GM06990 (cell line): ENCODE measurements at regions not wholly inside any gene's neighbourhood (a gene's known extent, or its start where the extent isn't known, plus 50 kb on each side); places are given as distances from the start of the nearest gene placed in this dataset.

ENCODE experiments used
- DNase-seq: peaks from one replicate; pipeline ENCODE4 v3.0.0-alpha.2; 2011; ENCODE audit not compliant: insufficient read length; ENCODE audit errors: extremely low read depth
- H3K27me3 ChIP-seq: replicated peaks from 2 replicates; pipeline ENCODE4 v1.6.0; 2011; ENCODE audit warnings: low read length; ENCODE audit not compliant: control insufficient read depth, insufficient read depth
- H3K36me3 ChIP-seq: 2 replicates; pipeline ENCODE4 v1.5.1; 2011; ENCODE audit warnings: low read length; ENCODE audit not compliant: control insufficient read depth, insufficient read depth
- H3K4me3 ChIP-seq: replicated peaks from 2 replicates; pipeline ENCODE4 v1.5.1; 2011; ENCODE audit warnings: low read depth, mild to moderate bottlenecking, control low read depth, low read length
- CTCF ChIP-seq: IDR thresholded peaks from 2 replicates; pipeline ENCODE4 v1.5.1; 2011; ENCODE audit warnings: low read length, control low read depth, mild to moderate bottlenecking, inconsistent platforms; ENCODE audit not compliant: insufficient read depth, poor library complexity, severe bottlenecking

GRCh38 chr4:151874328-151874727, 113.5 kb upstream of the GATB start:
- no peak overlapping the region for H3K4me3 ChIP-seq
- H3K27me3 ChIP-seq, result no peaks in the 10 kb centered on the region
- TF ChIP-seq CTCF, result no peak
- H3K36me3 ChIP-seq, result no peaks in the 10 kb centered on the region
- no peak for DNase-seq

GRCh38 chr4:151866592-151866918, 105.7 kb upstream of the GATB start:
- no peak for DNase-seq
- no peaks in the 10 kb centered on the region for H3K36me3 ChIP-seq
- no peak overlapping the region for H3K4me3 ChIP-seq
- TF ChIP-seq CTCF, result no peak
- no peaks in the 10 kb centered on the region; the same call in 1 of the 2 replicates for H3K27me3 ChIP-seq

- H3K27me3 ChIP-seq, result no peaks in the 10 kb centered on the region; the same call in 1 of the 2 replicates
- H3K4me3 ChIP-seq, result no peak overlapping the region
These were observed 105.2 kb upstream of the GATB start for GRCh38 chr4:151865744-151866591.

GRCh38 chr4:151865312-151865711, 104.5 kb upstream of the GATB start:
- no peak for TF ChIP-seq CTCF
- no peak overlapping the region for H3K4me3 ChIP-seq
- no peaks in the 10 kb centered on the region; the same call in 1 of the 2 replicates for H3K27me3 ChIP-seq
- H3K36me3 ChIP-seq, result no peaks in the 10 kb centered on the region
- no peak for DNase-seq

More at GRCh38 chr4:151865744-151866591, 105.2 kb upstream of the GATB start:
- DNase-seq, result no peak
- no peak for TF ChIP-seq CTCF
- no peaks in the 10 kb centered on the region for H3K36me3 ChIP-seq

- no peak for DNase-seq
- no peaks in the 10 kb centered on the region for H3K36me3 ChIP-seq
- no peak for TF ChIP-seq CTCF
- H3K27me3 ChIP-seq, result no peaks in the 10 kb centered on the region; the same call in 1 of the 2 replicates
- no peak overlapping the region for H3K4me3 ChIP-seq
These were observed 103.3 kb upstream of the GATB start for GRCh38 chr4:151864068-151864467.
